Neural progenitor cell (in vitro differentiated cells): ENCODE measurements at regions not wholly inside any gene's neighbourhood (a gene's known extent, or its start where the extent isn't known, plus 50 kb on each side); places are given as distances from the start of the nearest gene placed in this dataset.
A peak's percentile ranks its signal among the peaks of the same experiment; 100 is the strongest.

Source experiments
- DNase-seq: peaks from one replicate; pipeline ENCODE4 v3.0.0-alpha.2; 2016; ENCODE audit warnings: low spot score
- H2AFZ ChIP-seq: fragments of 200-600 bp; sonication (generic); replicated peaks from 2 replicates; pipeline ENCODE4 v1.6.1; 2016; ENCODE audit warnings: antibody characterized with exemption
- H3F3A ChIP-seq: fragments of 200-600 bp; sonication (generic); 2 replicates; pipeline ENCODE4 v1.6.1; 2016; ENCODE audit warnings: antibody characterized with exemption, low read depth
- H3K27ac ChIP-seq: fragments of 200-600 bp; sonication (generic); 2 replicates; pipeline ENCODE4 v1.5.1; 2016; ENCODE audit warnings: mild to moderate bottlenecking
- H3K27me3 ChIP-seq: fragments of 200-600 bp; sonication (generic); 2 replicates; pipeline ENCODE4 v1.6.1; 2016; ENCODE audit warnings: mild to moderate bottlenecking, moderate library complexity
- H3K36me3 ChIP-seq: fragments of 200-600 bp; sonication (generic); 2 replicates; pipeline ENCODE4 v1.5.1; 2016
- H3K4me1 ChIP-seq: fragments of 200-600 bp; sonication (generic); 2 replicates; pipeline ENCODE4 v1.6.1; 2016; ENCODE audit warnings: mixed run types
- H3K4me2 ChIP-seq: fragments of 200-600 bp; sonication (generic); 2 replicates; pipeline ENCODE4 v1.6.1; 2016
- H3K4me3 ChIP-seq: fragments of 200-600 bp; sonication (generic); 2 replicates; pipeline ENCODE4 v1.5.1; 2016
- H3K79me2 ChIP-seq: fragments of 200-600 bp; sonication (generic); 2 replicates; pipeline ENCODE4 v1.6.1; 2016; ENCODE audit warnings: low read depth
- H3K9ac ChIP-seq: fragments of 200-600 bp; sonication (generic); 2 replicates; pipeline ENCODE4 v1.6.1; 2016
- H3K9me3 ChIP-seq: fragments of 200-600 bp; sonication (generic); 2 replicates; pipeline ENCODE4 v1.5.1; 2016; ENCODE audit warnings: low read depth
- H4K20me1 ChIP-seq: fragments of 200-600 bp; sonication (generic); 2 replicates; pipeline ENCODE4 v1.6.1; 2016; ENCODE audit warnings: low read depth
- H3K27ac Mint-ChIP-seq: 3 replicates; pipeline ENCODE4 v1.8.0; 2021; ENCODE audit warnings: mixed read lengths
- H3K27me3 Mint-ChIP-seq: 2 replicates; pipeline ENCODE4 v1.8.0; 2022; ENCODE audit warnings: low read depth, mild to moderate bottlenecking, inconsistent platforms, moderate library complexity, mixed read lengths; ENCODE audit not compliant: insufficient read depth
- H3K36me3 Mint-ChIP-seq: 3 replicates; pipeline ENCODE4 v1.8.0; 2021; ENCODE audit warnings: mixed read lengths
- H3K4me1 Mint-ChIP-seq: 3 replicates; pipeline ENCODE4 v1.8.0; 2021; ENCODE audit warnings: mixed read lengths
- H3K4me3 Mint-ChIP-seq: 3 replicates; pipeline ENCODE4 v1.8.0; 2021; ENCODE audit warnings: mild to moderate bottlenecking, moderate library complexity, mixed read lengths
- H3K9me3 Mint-ChIP-seq: 3 replicates; pipeline ENCODE4 v1.8.0; 2020; ENCODE audit warnings: mixed read lengths
- EZH2 ChIP-seq: fragments of 200-600 bp; sonication (generic); IDR thresholded peaks from 2 replicates; pipeline ENCODE4 v1.6.1; 2017; ENCODE audit warnings: antibody characterized with exemption, mild to moderate bottlenecking, moderate library complexity
- EZH2phosphoT487 ChIP-seq: fragments of 200-600 bp; sonication (generic); IDR thresholded peaks from 2 replicates; pipeline ENCODE4 v1.6.1; 2017; ENCODE audit warnings: antibody characterized with exemption
- TF ChIP-seq, protein P1 (sequence below): fragments of 200-600 bp; sonication (generic); IDR thresholded peaks from 2 replicates; pipeline ENCODE4 v1.5.1; 2017; ENCODE audit warnings: antibody characterized with exemption, mild to moderate bottlenecking

DNA sequence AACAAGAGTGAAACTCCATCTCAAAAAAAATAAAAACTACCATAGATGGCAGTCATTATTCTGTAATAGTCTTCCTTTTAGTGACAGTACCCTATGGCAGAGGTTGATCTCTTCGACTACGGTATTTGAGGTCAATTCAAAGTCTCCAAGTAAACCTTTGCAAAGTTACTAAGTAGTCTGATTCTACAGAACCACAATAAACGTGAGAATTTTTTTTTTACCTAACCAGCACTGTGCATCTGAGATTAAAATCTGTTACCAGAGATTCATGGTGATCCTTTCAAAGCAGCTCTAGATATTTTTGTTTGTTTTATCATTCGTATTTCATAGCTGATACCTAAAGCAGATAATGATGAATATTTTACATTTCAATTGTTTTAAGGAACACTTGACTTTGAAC is 86.6 kb upstream of the CHD2 start:
- H3K4me1 ChIP-seq: peaks cover 40% of the 10 kb centered on the region
- peak overlapping the region; percentile 21 for H3K4me3 Mint-ChIP-seq
- H3K9me3 ChIP-seq: no peaks in the 10 kb centered on the region
- peaks cover 5% of the 10 kb centered on the region for H3K36me3 Mint-ChIP-seq
- TF ChIP-seq EZH2: no peak
- TF ChIP-seq, protein P1, sequence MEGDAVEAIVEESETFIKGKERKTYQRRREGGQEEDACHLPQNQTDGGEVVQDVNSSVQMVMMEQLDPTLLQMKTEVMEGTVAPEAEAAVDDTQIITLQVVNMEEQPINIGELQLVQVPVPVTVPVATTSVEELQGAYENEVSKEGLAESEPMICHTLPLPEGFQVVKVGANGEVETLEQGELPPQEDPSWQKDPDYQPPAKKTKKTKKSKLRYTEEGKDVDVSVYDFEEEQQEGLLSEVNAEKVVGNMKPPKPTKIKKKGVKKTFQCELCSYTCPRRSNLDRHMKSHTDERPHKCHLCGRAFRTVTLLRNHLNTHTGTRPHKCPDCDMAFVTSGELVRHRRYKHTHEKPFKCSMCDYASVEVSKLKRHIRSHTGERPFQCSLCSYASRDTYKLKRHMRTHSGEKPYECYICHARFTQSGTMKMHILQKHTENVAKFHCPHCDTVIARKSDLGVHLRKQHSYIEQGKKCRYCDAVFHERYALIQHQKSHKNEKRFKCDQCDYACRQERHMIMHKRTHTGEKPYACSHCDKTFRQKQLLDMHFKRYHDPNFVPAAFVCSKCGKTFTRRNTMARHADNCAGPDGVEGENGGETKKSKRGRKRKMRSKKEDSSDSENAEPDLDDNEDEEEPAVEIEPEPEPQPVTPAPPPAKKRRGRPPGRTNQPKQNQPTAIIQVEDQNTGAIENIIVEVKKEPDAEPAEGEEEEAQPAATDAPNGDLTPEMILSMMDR: no peak
- TF ChIP-seq EZH2phosphoT487: no peak
- H3K9ac ChIP-seq: no peak overlapping the region
- no peak overlapping the region for H3K4me2 ChIP-seq
- peaks cover 46% of the 10 kb centered on the region for H3K4me1 Mint-ChIP-seq
- H3K27me3 ChIP-seq: no peaks in the 10 kb centered on the region
- H3K27ac Mint-ChIP-seq: no peak overlapping the region
- H3K79me2 ChIP-seq: peaks cover 48% of the 10 kb centered on the region
- H3K27ac ChIP-seq: no peak overlapping the region
- no peaks in the 10 kb centered on the region for H4K20me1 ChIP-seq
- H3K36me3 ChIP-seq: no peaks in the 10 kb centered on the region
- H3K27me3 Mint-ChIP-seq: peaks cover 3% of the 10 kb centered on the region
- peaks cover 35% of the 10 kb centered on the region for H3F3A ChIP-seq
- H2AFZ ChIP-seq: no peak overlapping the region
- no peak overlapping the region for H3K4me3 ChIP-seq
- H3K9me3 Mint-ChIP-seq: no peaks in the 10 kb centered on the region
- DNase-seq: no peak

DNA sequence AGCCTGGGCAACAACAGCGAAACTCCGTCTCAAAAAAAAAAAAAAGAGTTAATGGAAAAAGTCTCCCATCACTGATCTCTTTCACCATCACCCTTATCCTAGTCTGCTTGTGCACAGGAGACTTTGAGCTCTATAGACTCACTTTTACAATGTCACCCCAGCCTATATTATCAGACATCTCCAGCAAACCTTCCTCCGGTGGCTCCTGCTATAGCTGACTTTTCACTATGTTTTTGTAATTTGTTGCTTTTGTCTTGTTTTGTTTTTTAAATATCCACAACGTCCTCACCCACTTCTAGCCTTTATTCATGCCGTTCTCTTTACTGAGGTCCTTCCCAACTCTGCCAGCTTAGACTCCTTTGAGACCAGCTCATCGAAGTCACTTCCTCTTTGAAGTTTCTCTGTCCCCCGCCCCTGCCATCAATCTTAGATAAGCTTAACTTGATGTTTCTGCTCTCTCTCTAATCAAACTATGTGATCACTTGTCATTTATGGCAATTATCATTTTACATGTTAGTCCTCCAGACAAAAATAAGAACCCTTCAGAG is 82.7 kb upstream of the CHD2 start:
- peaks cover 5% of the 10 kb centered on the region for H3K36me3 Mint-ChIP-seq
- H3K4me1 Mint-ChIP-seq: peaks cover 53% of the 10 kb centered on the region

DNA sequence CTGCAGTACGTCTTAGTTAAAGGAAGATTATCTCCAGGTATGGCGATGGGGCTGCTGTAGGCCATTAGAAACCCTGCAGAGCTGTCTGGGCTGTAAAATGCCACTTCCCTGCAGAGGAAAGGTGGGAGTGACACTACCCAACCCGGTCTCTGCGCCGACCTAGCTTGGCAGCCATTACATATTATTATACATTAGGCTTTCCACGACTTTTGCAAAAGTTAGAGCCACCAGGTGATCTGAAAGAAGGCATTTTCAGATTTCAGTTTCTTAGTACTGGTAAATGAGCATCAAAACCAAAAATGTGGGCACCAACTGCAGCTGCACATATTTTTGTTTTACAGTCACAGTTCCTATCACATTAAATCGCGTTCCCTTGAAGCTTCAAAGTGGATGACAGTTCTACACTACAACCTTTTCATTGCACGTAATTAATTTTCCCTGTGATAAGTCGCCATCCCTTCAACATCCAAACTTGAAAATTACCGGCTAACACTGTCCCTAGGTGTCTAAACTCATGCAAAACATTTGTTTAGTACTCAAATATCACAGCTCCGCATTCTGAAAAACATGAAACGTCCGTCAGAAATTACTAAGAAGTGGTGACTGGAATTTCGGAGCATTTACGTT is 81.4 kb upstream of the CHD2 start:
- Mint-ChIP-seq H3K36me3 (peaks cover 1% of the 10 kb centered on the region), H3K27me3 (peaks cover 3% of the 10 kb centered on the region), H3K27ac (peak overlapping the region; percentile 99), H3K9me3 (no peaks in the 10 kb centered on the region), H3K4me3 (peak overlapping the region; percentile 78), H3K4me1 (peaks cover 66% of the 10 kb centered on the region)
- Histone ChIP-seq H4K20me1 (no peaks in the 10 kb centered on the region), H3K4me1 (peaks cover 58% of the 10 kb centered on the region), H3K27me3 (no peaks in the 10 kb centered on the region), H2AFZ (peak overlapping the region; percentile 65), H3K27ac (peak overlapping the region; percentile 94), H3K79me2 (peaks cover 33% of the 10 kb centered on the region), H3K4me3 (peak overlapping the region; percentile 10), H3K4me2 (peak overlapping the region; percentile 82), H3K9me3 (no peaks in the 10 kb centered on the region), H3K36me3 (no peaks in the 10 kb centered on the region), H3F3A (peaks cover 49% of the 10 kb centered on the region), H3K9ac (peak overlapping the region; percentile 7)
- DNase-seq: no peak
- TF ChIP-seq EZH2 (no peak), EZH2phosphoT487 (no peak)
- TF ChIP-seq, protein P1: no peak

More for the DNA sequence above, 82.7 kb upstream of the CHD2 start:
- H3K9me3 Mint-ChIP-seq: no peaks in the 10 kb centered on the region
- peaks cover 47% of the 10 kb centered on the region for H3K4me1 ChIP-seq
- no peaks in the 10 kb centered on the region for H4K20me1 ChIP-seq
- no peak overlapping the region for H3K9ac ChIP-seq
- no peak for DNase-seq
- H3K36me3 ChIP-seq: no peaks in the 10 kb centered on the region
- H3K27me3 Mint-ChIP-seq: peaks cover 6% of the 10 kb centered on the region
- peaks cover 34% of the 10 kb centered on the region for H3K79me2 ChIP-seq
- TF ChIP-seq EZH2 (no peak), EZH2phosphoT487 (no peak)
- TF ChIP-seq, protein P1: no peak
- H3K4me2 ChIP-seq: no peak overlapping the region
- H3K4me3 ChIP-seq: no peak overlapping the region
- no peak overlapping the region for H2AFZ ChIP-seq
- no peak overlapping the region for H3K27ac ChIP-seq
- H3K27me3 ChIP-seq: no peaks in the 10 kb centered on the region
- no peaks in the 10 kb centered on the region for H3K9me3 ChIP-seq
- peaks cover 35% of the 10 kb centered on the region for H3F3A ChIP-seq
- H3K27ac Mint-ChIP-seq: peak overlapping the region; percentile 86
- H3K4me3 Mint-ChIP-seq: peak overlapping the region; percentile 2
